Mammary epithelial cell (primary cell): ENCODE measurements at regions not wholly inside any gene's neighbourhood (a gene's known extent, or its start where the extent isn't known, plus 50 kb on each side); places are given as distances from the start of the nearest gene placed in this dataset.

Experiments
- CTCF ChIP-seq, 2 donors: IDR thresholded peaks in 1 of 2; conservative IDR thresholded peaks in 1 of 2; 2 replicates each; pipeline ENCODE4 v1.5.1; 2011 to 2012; ENCODE audit warnings: inconsistent platforms in 2 of 2, low read length in 2 of 2, mild to moderate bottlenecking in 2 of 2, control low read depth in 1 of 2, low read depth in 1 of 2; ENCODE audit not compliant: insufficient read depth in 1 of 2; ENCODE audit errors: extremely low read depth in 1 of 2
- EZH2 ChIP-seq: IDR thresholded peaks from 2 replicates; pipeline ENCODE4 v1.6.1; 2012; ENCODE audit warnings: low read length, inconsistent platforms, borderline replicate concordance

DNA sequence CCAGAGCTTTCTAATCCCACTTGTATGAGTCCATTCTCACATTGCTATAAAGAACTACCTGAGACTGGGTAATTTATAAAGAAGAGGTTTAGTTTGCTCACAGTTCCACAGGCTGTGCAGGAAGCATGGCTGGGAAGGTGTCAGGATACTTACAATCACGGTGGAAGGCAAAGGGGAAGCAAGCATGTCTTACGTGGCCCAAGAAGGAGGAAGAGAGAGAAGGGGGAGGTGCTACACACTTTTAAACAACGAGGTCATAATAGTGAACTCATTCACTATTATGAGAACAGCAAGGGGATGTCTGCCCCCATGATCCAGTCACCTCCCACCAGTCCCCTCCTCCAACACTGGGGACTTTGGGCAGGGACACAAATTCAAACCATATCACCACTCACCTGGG lies 67.8 kb downstream of the TTC32 start:
- TF ChIP-seq CTCF (conservative IDR thresholded peaks at IDR 0.05 in 1 of 2, IDR thresholded peaks at IDR 0.05 in 1 of 2; ENCODE audit: extremely low read depth in 1 of 2, insufficient read depth in 1 of 2, low read depth in 1 of 2, low read length in 2 of 2) (no peak), EZH2 (no peak)
